ENCODE measurements at regions not wholly inside any gene's neighbourhood (a gene's known extent, or its start where the extent isn't known, plus 50 kb on each side); places are given as distances from the start of the nearest gene placed in this dataset.
"Not testable (repeated sequence)": the region's sequence is repeated elsewhere in the genome, so short reads cannot be mapped to it uniquely, and the experiment has no call there.

- H3K4me3 ChIP-seq (ENCODE audit: low read depth, low read length) = no peak overlapping the region
- no peak for DNase-seq (ENCODE audit: low read depth)
These were observed 51.6 kb downstream of the RESF1 start for GRCh38 chr12:32010631-32011336.

- H3K4me3 ChIP-seq (ENCODE audit: low read depth, low read length) = no peak overlapping the region
- DNase-seq (ENCODE audit: low read depth) = no peak
These were observed 53.1 kb downstream of the RESF1 start for GRCh38 chr12:32012249-32012785.

- no peak for DNase-seq (ENCODE audit: low read depth)
- no peak overlapping the region for H3K4me3 ChIP-seq (ENCODE audit: low read depth, low read length)
These were observed 55.8 kb downstream of the RESF1 start for GRCh38 chr12:32015036-32015435.

DNA sequence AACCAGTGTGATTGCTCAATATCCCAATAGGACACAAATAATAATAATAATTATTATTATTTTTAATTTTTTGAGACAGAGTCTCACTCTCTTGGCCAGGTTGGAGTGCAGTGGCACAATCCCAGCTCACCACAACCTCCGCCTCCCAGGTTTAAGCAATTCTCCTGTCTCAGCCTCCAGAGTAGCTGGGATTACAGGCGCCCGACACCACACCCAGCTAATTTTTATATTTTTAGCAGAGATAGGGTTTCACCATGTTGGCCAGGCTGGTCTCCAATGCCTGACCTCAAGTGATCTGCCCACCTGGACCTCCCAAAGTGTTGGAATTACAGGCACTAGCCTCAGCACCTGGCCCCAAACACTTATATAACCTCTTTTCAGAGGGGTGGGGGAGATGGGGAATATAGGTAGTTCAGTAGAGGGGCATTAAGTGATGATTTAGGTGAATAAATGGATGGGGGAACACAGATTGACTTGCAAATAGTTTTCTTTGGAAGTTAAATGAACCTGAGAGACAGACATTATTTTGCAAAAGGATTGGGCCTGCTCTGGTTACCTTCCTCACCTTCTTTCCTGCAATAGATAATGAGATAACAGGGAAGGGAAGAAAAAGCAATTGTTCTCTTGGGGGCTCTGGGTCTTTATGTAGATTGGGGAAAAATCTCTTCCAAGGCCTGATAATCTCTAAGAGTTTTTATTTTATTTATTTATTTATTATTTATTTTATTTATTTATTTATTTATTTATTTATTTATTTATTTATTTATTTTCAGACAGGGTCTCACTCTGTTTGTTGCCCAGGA, 57.7 kb downstream of the RESF1 start:
- no peak for DNase-seq (ENCODE audit: low read depth)
- no peak overlapping the region for H3K4me3 ChIP-seq (ENCODE audit: low read depth, low read length)

DNA sequence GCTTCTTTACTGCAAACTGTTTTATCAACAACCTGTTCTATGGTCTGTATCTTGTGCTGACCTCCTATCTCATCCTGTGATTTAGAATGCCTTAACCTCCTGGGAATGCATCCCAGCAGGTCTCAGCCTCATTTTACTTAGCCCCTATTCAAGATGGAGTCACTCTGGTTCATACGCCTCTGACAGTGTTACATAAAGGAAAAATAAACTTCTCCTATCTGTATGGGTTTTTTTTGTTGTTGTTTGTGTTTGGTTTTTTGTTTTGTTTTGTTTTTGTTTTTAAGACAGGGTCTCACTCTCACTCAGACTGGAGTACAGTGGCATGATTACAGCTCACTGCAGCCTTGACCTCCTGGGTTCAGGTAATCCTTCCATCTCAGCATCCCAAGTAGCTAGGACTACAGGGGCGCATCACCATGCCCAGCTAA, 62.1 kb downstream of the RESF1 start:
- DNase-seq (ENCODE audit: low read depth) = no peak
- no peak overlapping the region for H3K4me3 ChIP-seq (ENCODE audit: low read depth, low read length)

- not testable (repeated sequence) for DNase-seq (ENCODE audit: low read depth); H3K4me3 ChIP-seq (ENCODE audit: low read depth, low read length)
These were observed 63.2 kb downstream of the RESF1 start for GRCh38 chr12:32022387-32022786.

GRCh38 chr12:32023861-32024260, 64.6 kb downstream of the RESF1 start:
- DNase-seq (ENCODE audit: low read depth) = not testable (repeated sequence)

GRCh38 chr12:32024884-32025592, 65.8 kb downstream of the RESF1 start:
- no peak overlapping the region for H3K4me3 ChIP-seq (ENCODE audit: low read depth, low read length)
- DNase-seq (ENCODE audit: low read depth) = no peak

More at GRCh38 chr12:32023861-32024260, 64.6 kb downstream of the RESF1 start:
- not testable (repeated sequence) for H3K4me3 ChIP-seq (ENCODE audit: low read depth, low read length)

DNA sequence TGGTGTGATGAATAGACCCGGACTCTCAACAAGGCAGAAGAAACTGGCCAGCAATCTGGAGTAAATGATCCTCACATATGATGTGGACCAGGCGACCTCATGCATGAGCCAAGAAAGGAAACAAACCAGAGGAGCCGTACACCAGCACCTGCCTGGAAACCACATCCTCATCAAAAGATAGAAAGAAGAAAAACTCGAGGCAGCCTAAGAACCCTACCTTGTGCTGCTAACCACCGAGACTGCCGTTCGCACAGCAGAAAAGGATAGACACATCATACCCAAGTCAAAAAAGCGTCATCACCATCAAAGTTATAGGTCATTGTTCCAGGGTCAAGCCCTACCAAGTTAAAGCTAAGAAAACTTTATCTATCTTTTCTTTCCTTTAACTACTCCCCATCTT, 66.7 kb downstream of the RESF1 start:
- DNase-seq (ENCODE audit: low read depth) = no peak
- H3K4me3 ChIP-seq (ENCODE audit: low read depth, low read length) = no peak overlapping the region

GRCh38 chr12:32027684-32028365, 68.6 kb downstream of the RESF1 start:
- no peak for DNase-seq (ENCODE audit: low read depth)
- H3K4me3 ChIP-seq (ENCODE audit: low read depth, low read length) = no peak overlapping the region

DNA sequence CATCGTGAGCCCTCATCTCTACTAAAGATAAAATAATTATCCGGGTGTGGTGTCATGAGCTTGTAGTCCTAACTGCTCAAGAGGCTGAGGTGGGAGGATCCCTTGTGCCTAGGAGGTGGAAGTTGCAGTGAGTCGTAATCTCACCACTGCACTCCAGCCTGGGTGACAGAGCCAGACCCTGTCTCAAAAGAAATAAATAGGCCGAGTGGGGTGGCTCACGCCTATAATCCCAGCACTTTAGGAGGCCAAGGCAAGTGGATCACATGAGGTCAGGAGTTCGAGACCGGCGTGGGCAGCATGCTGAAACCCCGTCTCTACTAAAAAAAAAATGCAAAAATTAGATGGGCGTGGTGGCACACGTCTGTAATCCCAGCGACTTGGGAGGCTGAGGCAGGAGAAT, 70.9 kb downstream of the RESF1 start:
- no peak for DNase-seq (ENCODE audit: low read depth)
- H3K4me3 ChIP-seq (ENCODE audit: low read depth, low read length) = no peak overlapping the region

- H3K4me3 ChIP-seq (ENCODE audit: low read depth, low read length) = no peak overlapping the region
- DNase-seq (ENCODE audit: low read depth) = no peak
These were observed 71.5 kb downstream of the RESF1 start for GRCh38 chr12:32030676-32031075.

DNA sequence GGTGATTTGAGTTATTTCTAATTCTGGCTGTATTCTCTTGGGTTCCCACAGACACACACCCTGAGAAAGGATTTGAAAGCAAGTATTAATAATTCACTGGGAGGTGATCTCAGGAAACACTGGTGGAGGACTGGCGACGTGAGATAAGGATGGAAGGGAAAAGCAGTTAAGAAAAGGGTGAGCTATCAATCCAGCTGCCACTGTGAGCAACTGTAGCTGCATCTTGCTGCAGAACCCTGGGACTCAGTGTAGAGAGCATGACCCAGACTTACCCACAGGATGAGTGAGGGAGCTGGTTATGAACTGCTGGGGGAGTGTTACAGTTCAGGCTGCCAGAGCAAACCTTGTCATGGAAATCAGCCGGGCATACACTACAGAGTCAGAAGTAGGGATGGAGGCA, 71.9 kb downstream of the RESF1 start:
- no peak overlapping the region for H3K4me3 ChIP-seq (ENCODE audit: low read depth, low read length)
- no peak for DNase-seq (ENCODE audit: low read depth)

DNA sequence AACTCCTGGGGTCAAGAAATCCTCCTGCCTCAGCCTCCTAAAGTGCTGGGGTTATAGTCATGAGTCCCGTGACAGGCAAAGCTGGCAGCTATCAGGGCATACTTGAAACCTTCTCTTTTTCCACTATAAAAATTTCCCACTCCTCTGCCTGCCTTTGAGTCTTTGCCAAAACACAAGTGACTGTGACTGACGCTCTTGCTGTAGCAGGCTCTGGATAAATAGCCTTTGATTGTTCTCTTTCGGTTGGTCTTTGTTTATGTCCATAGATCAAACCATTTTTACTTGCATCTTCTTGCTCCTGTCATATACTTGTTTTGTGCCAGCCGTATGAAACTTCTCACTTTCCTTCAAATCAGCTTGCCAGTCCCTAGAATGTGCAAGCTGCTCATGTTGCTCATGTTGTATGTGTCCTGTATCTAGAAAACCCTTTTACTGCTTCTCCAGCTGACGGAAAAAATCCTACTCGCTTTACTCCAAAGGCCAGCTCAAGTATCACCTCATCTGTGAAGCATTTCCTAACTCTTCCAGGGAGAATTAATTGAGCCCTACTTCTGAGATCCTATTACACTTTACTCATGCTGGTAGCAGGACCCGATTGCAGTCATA, 73.1 kb downstream of the RESF1 start:
- DNase-seq (ENCODE audit: low read depth) = peak; percentile 20
- no peak overlapping the region for H3K4me3 ChIP-seq (ENCODE audit: low read depth, low read length)

GRCh38 chr12:32033406-32033805, 73.2 kb upstream of the BICD1 start:
- no peak overlapping the region for H3K4me3 ChIP-seq (ENCODE audit: low read depth, low read length)

DNA sequence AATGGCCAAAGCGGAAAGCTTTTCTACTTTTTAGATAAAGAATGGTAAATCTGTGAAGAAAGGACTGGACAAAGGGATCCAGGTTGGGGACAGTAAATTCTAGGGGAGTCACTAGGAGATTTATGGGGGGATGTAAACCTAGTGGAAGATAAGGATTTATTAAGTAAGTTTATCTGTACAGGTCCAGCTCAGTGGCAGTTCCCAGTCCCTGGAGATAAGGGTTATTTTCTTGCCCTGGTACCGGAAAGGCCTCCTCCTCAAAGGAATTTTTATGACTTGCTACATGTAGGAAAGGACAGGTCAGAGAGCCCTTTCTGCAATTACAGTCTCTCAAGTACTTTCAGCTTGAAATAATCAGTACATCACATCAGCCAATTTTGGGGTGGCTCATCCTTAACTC, 72.6 kb upstream of the BICD1 start:
- no peak for DNase-seq (ENCODE audit: low read depth)
- H3K4me3 ChIP-seq (ENCODE audit: low read depth, low read length) = no peak overlapping the region

More at GRCh38 chr12:32033406-32033805, 73.2 kb upstream of the BICD1 start:
- DNase-seq (ENCODE audit: low read depth) = no peak

- H3K4me3 ChIP-seq (ENCODE audit: low read depth, low read length) = no peak overlapping the region
- DNase-seq (ENCODE audit: low read depth) = no peak
These were observed 70.0 kb upstream of the BICD1 start for GRCh38 chr12:32036477-32037263.

DNA sequence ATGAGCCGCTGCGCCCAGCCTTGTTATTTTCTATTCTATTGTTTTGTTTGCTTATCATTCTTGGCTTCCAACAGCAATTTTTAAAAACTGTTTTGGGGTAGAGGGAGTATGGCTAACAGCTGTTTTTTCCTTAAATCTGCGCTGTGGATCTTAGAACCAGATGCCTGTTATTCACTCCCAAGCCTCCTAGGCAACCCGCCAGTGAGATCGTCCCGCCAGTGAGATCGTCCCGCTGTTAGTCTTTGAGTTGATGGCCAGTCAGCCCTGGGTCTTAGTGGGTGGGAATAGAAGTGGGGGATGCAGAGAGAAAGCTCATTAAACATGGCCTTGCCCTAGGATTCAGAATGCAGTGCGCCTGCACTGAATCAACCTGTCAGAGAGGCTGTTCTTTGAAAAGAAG, 67.3 kb upstream of the BICD1 start:
- no peak for DNase-seq (ENCODE audit: low read depth)
- H3K4me3 ChIP-seq (ENCODE audit: low read depth, low read length) = no peak overlapping the region
